B cell (primary cell): ENCODE measurements at regions not wholly inside any gene's neighbourhood (a gene's known extent, or its start where the extent isn't known, plus 50 kb on each side); places are given as distances from the start of the nearest gene placed in this dataset.

ENCODE experiments used
- ATAC-seq: fragments of 200-7000 bp; cut with Tn5 transposase; one replicate; pipeline ENCODE4 v1.10.0; 2021; ENCODE audit warnings: low read depth, mild to moderate bottlenecking, moderate number of reproducible peaks, moderate library complexity
- CTCF ChIA-PET: fragments of 350-600 bp; sonication (Branson Sonifier 250); formaldehyde crosslinking; loops from one replicate; lab custom pipeline; 2021; ENCODE audit warnings: antibody characterized with exemption, inconsistent platforms; lab: Charles Lee
- POLR2A ChIA-PET: fragments of 350-600 bp; sonication (Branson Sonifier 250); formaldehyde crosslinking; loops from one replicate; lab custom pipeline; 2021; ENCODE audit warnings: antibody characterized with exemption; lab: Charles Lee
- DNase-seq: peaks from one replicate; pipeline ENCODE4 v3.0.0; 2013
- H2AFZ ChIP-seq: 2 replicates; pipeline ENCODE4 v1.6.1; 2012; ENCODE audit warnings: mild to moderate bottlenecking, low read depth, low read length; ENCODE audit not compliant: insufficient read depth, poor library complexity, severe bottlenecking
- H3K27ac ChIP-seq, 2 donors: 1 replicate in 1 of 2; 2 replicates in 1 of 2; pipeline ENCODE4 v1.5.1; 2012 to 2013; ENCODE audit warnings: low read length in 2 of 2, mild to moderate bottlenecking in 2 of 2, moderate library complexity in 1 of 2
- H3K27me3 ChIP-seq, 4 experiments: fragments of 200-600 bp in 1 of 4; sonication (generic) in 1 of 4; replicated peaks in 1 of 4; 1 replicate in 2 of 4; 2 replicates in 2 of 4; pipeline versions ENCODE4 v1.6.1 to v1.7.0; 2013 to 2016; ENCODE audit warnings: low read length in 3 of 4, mild to moderate bottlenecking in 2 of 4, mixed read lengths in 1 of 4, moderate library complexity in 1 of 4; ENCODE audit not compliant: insufficient read depth in 4 of 4, control insufficient read depth in 3 of 4; ENCODE audit errors: control extremely low read depth in 1 of 4
- H3K36me3 ChIP-seq, 2 experiments: replicated peaks in 1 of 2; 1 replicate in 1 of 2; 2 replicates in 1 of 2; pipeline versions ENCODE4 v1.6.1 to v1.7.1; 2013; ENCODE audit warnings: low read length in 1 of 2; ENCODE audit not compliant: insufficient read depth in 2 of 2, control insufficient read depth in 1 of 2; ENCODE audit errors: control extremely low read depth in 1 of 2, extremely low read depth in 1 of 2
- H3K4me1 ChIP-seq, 2 donors: fragments of 200-600 bp in 1 of 2; sonication (generic) in 1 of 2; 1 replicate in 1 of 2; 2 replicates in 1 of 2; pipeline versions ENCODE4 v1.5.1 to v1.6.1; 2013 to 2017; ENCODE audit warnings: low read length in 2 of 2; ENCODE audit not compliant: control insufficient read depth in 2 of 2, insufficient read depth in 2 of 2
- H3K4me2 ChIP-seq: replicated peaks from 2 replicates; pipeline ENCODE3; 2012; ENCODE audit warnings: mild to moderate bottlenecking, low read depth, low read length; ENCODE audit not compliant: poor library complexity, severe bottlenecking
- H3K4me3 ChIP-seq, 5 experiments: fragments of 200-600 bp in 1 of 5; sonication (generic) in 1 of 5; 1 replicate in 3 of 5; 2 replicates in 2 of 5; pipeline versions ENCODE4 v1.5.1 to v1.7.0; 2011 to 2016; ENCODE audit warnings: low read length in 4 of 5, mild to moderate bottlenecking in 4 of 5, low read depth in 2 of 5, control low read depth in 1 of 5, moderate library complexity in 1 of 5; ENCODE audit not compliant: insufficient read depth in 1 of 5; ENCODE audit errors: control extremely low read depth in 1 of 5, extremely low read depth in 1 of 5
- H3K79me2 ChIP-seq: fragments of 200-600 bp; sonication (generic); one replicate; pipeline ENCODE4 v1.6.0; 2016; ENCODE audit warnings: low read length; ENCODE audit not compliant: control insufficient read depth, insufficient read depth
- H3K9ac ChIP-seq: fragments of 200-600 bp; sonication (generic); 2 replicates; pipeline ENCODE4 v1.6.1; 2017; ENCODE audit warnings: mild to moderate bottlenecking, low read length, moderate library complexity
- H3K9me3 ChIP-seq, 3 donors: one replicate each; pipeline versions ENCODE4 v1.6.1 to v1.7.1; 2013; ENCODE audit warnings: low read length in 2 of 3; ENCODE audit not compliant: control insufficient read depth in 2 of 3, insufficient read depth in 1 of 3; ENCODE audit errors: control extremely low read depth in 1 of 3
- H4K20me1 ChIP-seq: 2 replicates; pipeline ENCODE4 v1.6.0; 2012; ENCODE audit warnings: mild to moderate bottlenecking, low read length; ENCODE audit not compliant: insufficient read depth, control insufficient read depth, poor library complexity, severe bottlenecking
- H3K27ac Mint-ChIP-seq: one replicate; pipeline ENCODE4 v1.8.0; 2021; ENCODE audit warnings: mixed read lengths
- H3K27me3 Mint-ChIP-seq: one replicate; pipeline ENCODE4 v1.8.0; 2021; ENCODE audit warnings: mixed read lengths
- H3K4me1 Mint-ChIP-seq: one replicate; pipeline ENCODE4 v1.8.0; 2021; ENCODE audit warnings: mixed read lengths
- H3K4me3 Mint-ChIP-seq: one replicate; pipeline ENCODE4 v1.8.0; 2021; ENCODE audit warnings: mixed read lengths
- H3K9me3 Mint-ChIP-seq: one replicate; pipeline ENCODE4 v1.8.0; 2022; ENCODE audit warnings: mixed read lengths; ENCODE audit not compliant: insufficient read depth
- EZH2 ChIP-seq: IDR thresholded peaks from 2 replicates; pipeline ENCODE4 v1.6.1; 2012; ENCODE audit warnings: borderline replicate concordance, low read depth, mild to moderate bottlenecking, moderate library complexity, low read length; ENCODE audit not compliant: insufficient read depth, poor library complexity, severe bottlenecking
- WGBS: methylation state at CpG from one replicate; pipeline ENCODE4 v1.1.5; 2013; ENCODE audit warnings: missing lambda C conversion rate; ENCODE audit not compliant: insufficient coverage; 5-methylcytosine and 5-hydroxymethylcytosine counted together
- intact Hi-C: fragments of 100-400 bp; cut with micrococcal nuclease; formaldehyde crosslinking; loops from one replicate; pipeline ENCODE4 v1.10.0; 2022
- TF ChIP-seq, protein P1 (sequence below): fragments of 200-600 bp; IDR thresholded peaks from one replicate; pipeline ENCODE4 v1.8.0; 2022; ENCODE audit warnings: antibody characterized with exemption, mild to moderate bottlenecking

DNA sequence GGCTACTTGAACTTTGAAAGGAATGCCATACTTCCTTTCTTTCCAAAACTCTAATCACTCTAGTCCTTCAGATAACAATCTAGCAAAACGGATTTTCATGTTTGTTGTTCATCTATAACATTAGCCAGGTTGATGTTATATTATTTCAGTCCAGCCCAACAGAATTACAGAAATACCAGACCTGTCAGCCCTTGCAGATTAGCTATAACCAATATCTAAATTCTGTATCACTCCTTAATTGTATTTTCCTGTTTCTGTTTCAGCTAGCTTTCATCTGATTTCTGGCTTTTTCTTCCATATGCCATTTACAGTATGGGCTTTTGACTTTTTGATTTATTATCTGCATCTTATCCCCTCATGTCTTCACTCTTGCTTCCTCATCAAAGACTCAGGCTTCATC lies 479.8 kb upstream of the CDH8 start:
- Histone ChIP-seq H3K27ac (no peak overlapping the region), H3K27me3 (no peaks in the 10 kb centered on the region), H3K36me3 (no peaks in the 10 kb centered on the region), H3K4me2 (no peak overlapping the region), H3K4me1 (no peaks in the 10 kb centered on the region), H4K20me1 (no peaks in the 10 kb centered on the region), H3K9ac (no peak overlapping the region), H3K79me2 (no peaks in the 10 kb centered on the region), H2AFZ (no peak overlapping the region), H3K4me3 (no peak overlapping the region), H3K9me3 (no peaks in the 10 kb centered on the region)
- intact Hi-C loops, result no loop called here
- CTCF ChIA-PET, result no interaction called here
- Mint-ChIP-seq H3K27ac (no peak overlapping the region), H3K27me3 (no peaks in the 10 kb centered on the region), H3K9me3 (peaks cover 2% of the 10 kb centered on the region), H3K4me3 (no peak overlapping the region), H3K4me1 (no peaks in the 10 kb centered on the region)
- no CpG with 5 or more reads among the region's 1 CpG for WGBS
- POLR2A ChIA-PET, result no interaction called here
- no peak for ATAC-seq
- DNase-seq, result no peak
- TF ChIP-seq, protein P1, sequence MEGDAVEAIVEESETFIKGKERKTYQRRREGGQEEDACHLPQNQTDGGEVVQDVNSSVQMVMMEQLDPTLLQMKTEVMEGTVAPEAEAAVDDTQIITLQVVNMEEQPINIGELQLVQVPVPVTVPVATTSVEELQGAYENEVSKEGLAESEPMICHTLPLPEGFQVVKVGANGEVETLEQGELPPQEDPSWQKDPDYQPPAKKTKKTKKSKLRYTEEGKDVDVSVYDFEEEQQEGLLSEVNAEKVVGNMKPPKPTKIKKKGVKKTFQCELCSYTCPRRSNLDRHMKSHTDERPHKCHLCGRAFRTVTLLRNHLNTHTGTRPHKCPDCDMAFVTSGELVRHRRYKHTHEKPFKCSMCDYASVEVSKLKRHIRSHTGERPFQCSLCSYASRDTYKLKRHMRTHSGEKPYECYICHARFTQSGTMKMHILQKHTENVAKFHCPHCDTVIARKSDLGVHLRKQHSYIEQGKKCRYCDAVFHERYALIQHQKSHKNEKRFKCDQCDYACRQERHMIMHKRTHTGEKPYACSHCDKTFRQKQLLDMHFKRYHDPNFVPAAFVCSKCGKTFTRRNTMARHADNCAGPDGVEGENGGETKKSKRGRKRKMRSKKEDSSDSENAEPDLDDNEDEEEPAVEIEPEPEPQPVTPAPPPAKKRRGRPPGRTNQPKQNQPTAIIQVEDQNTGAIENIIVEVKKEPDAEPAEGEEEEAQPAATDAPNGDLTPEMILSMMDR, result no peak
- no peak for TF ChIP-seq EZH2

DNA sequence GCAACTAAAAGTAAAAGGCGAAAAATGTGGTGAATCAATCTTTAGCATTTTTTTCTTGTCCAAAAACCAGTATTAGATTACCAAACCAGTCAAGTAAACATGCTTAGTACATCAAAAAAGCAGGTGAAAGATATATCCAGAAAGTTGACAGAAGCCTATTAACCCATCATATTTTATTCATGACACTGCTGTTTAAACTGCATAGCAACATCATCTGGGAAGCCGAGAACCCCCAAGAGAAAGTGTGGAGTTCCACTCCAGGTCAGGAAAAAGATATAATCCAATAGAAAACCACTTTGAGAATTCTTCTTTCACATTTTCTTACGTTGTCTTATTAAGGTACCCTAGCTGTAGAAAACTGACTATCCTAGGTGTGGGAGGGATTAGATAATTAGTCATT lies 466.8 kb upstream of the CDH8 start:
- WGBS, result no CpG with 5 or more reads among the region's 3 CpGs
- POLR2A ChIA-PET, result no interaction called here
- Histone ChIP-seq H3K9ac (no peak overlapping the region), H3K27me3 (no peaks in the 10 kb centered on the region), H3K4me1 (no peaks in the 10 kb centered on the region), H4K20me1 (no peaks in the 10 kb centered on the region), H3K9me3 (no peaks in the 10 kb centered on the region), H3K4me2 (no peak overlapping the region), H2AFZ (no peak overlapping the region), H3K4me3 (no peak overlapping the region), H3K79me2 (no peaks in the 10 kb centered on the region), H3K27ac (no peak overlapping the region), H3K36me3 (no peaks in the 10 kb centered on the region)
- Mint-ChIP-seq H3K9me3 (peaks cover 6% of the 10 kb centered on the region), H3K27ac (no peak overlapping the region), H3K27me3 (no peaks in the 10 kb centered on the region), H3K4me3 (no peak overlapping the region), H3K4me1 (no peaks in the 10 kb centered on the region)
- TF ChIP-seq, protein P1, result no peak
- no peak for TF ChIP-seq EZH2
- no peak for ATAC-seq
- CTCF ChIA-PET, result no interaction called here
- intact Hi-C loops, result no loop called here
- no peak for DNase-seq
